Right ventricle myocardium superior (tissue), 1 donor: ENCODE measurements at regions not wholly inside any gene's neighbourhood (a gene's known extent, or its start where the extent isn't known, plus 50 kb on each side); places are given as distances from the start of the nearest gene placed in this dataset.

Experiments used
- ATAC-seq: fragments of 200-7000 bp; cut with Tn5 transposase; one replicate; pipeline ENCODE4 v1.9.1; 2020; ENCODE audit warnings: mild to moderate bottlenecking; ENCODE audit not compliant: poor library complexity
- DNase-seq: peaks from one replicate; pipeline ENCODE4 v3.0.0-alpha.2; 2020
- intact Hi-C: fragments of 100-400 bp; cut with DNase I; formaldehyde crosslinking; loops from one replicate; pipeline ENCODE4 v1.11.2; 2022
- donor health status: DM: no; HTN: yes; CAD: no; lungs with severe emphysema.

DNA sequence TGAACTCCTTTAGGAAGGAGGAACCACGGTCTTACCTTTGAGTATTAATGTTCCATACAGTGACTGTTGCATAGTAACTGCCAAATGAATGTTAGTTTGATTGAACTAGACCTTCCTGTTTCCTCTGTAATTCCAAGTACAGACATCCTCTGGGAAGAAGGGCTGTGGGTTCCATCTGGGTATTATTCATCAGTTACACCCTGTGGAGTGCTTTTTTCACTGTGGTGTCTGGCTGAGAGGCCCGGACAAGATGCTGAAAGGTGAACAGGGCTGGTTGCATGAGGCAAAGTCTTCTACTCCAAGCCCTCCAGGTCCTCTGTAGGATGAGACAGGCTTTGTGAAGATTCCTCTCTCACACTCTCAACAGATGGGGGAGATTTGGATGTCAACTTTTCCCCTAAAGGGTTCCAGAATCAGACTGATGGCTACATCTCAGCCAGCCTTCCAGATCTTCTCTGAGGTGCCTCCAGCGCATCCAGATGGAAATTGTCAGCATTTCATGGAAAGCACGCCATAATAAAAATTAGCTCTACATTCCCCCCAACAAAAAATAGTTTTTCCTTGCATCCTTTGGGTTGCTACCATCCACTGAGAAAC is 230.9 kb downstream of the GAS1 start:
- DNase-seq (no peak), ATAC-seq (no peak)
- intact Hi-C loops: no loop called here

DNA sequence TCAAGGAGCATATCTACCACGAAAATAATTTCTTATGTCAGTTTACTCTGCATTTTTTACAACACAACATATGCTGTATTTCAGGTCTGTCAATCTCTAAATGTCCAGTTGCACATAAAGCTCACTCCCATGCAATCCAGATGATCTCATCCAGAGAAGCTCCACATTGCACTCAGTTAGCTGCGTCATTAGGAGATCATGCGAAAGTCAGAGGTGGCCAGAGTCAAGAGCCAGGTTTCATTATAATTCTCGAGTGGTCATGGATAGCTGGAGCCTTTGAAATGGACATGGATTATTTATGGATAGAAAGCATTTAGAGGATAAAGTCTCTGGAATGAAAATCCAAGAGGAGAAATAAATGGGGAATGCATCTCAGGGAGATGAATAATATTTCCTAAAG is 232.3 kb downstream of the GAS1 start:
- ATAC-seq: peak; percentile 49
- intact Hi-C loops: no loop called here
- DNase-seq: no peak

DNA sequence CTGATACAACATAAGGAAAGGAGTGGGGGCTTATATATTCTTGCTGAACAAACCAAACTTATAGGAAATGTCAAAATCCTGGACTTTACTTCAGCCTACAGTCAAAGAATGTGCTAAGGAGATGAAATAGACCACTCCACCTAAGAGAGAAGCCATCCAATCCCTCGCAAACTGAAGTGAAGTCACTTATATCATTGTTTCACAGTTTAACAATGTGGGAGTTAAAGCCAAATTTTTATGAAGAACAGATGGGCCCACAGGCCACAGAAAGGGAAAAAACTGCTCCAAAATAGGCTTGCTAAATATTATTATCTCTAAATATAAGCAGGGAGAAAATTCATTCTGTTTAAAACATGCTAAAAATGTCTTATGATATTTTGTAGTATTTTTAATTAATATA is 233.3 kb downstream of the GAS1 start:
- intact Hi-C loops: no loop called here
- ATAC-seq: peak; percentile 42

DNA sequence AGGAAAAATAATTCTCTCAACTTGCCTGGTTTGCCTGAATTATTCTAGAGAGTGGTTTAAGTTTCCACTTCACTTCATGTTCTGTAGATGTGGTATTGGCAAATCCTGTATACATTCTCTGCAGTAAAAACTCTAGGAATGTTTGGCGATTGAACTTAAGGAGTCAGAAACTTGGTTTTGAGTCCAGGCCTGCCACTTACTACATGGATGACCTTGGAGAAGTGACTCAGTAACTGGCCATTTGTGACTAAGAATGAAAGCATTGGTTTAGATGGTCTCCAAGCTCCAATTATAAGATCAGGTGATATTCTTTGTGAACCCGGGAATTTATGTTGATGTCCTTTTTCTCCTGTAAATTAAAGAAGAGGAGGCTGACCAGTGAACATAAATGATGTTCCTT is 233.8 kb downstream of the GAS1 start:
- intact Hi-C loops: no loop called here
- DNase-seq (no peak), ATAC-seq (no peak)

More for the DNA sequence above, 233.3 kb downstream of the GAS1 start:
- DNase-seq: no peak

DNA sequence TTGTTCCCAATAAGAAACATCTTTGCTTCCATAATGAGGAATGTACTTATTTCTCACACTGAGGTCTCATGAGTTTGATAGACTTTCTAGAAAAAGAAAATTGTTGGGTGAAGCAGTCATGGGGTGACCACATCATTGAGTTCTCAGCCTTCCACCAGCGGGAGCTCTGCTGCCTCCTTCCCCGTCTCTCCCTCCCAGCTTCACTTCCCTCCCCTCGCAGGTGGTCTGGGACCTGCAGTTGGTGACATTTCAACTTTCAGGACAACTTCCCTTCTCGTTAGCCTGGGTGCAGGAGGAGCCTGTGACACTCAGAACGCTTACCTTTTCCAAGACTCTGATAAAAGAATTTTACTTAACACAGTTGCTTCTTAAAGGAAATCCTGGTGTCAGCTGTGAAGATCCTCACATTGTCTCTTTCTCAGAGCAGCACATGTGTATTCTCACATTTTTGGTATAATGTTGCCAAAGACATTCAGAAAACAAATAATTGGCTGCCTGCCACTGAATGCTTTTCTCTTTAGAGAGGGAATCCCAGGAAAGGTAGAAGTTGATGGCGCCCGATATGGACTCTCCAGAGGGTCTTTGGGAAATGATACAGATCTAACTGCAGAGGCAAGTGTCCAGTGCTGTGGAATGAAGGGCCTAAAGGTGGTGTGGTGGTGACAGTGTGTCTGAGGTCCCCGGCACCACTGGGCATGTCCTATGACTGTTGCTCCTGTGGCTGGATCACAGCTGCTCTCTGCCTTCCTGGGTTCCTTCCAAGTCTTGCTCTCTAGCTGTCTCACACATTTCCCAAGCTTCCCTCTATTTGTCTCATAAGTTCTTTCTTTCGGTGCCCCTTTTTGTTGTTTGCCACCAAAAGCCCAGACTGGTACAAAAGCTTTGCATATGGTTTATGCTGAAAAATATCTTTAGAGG is 238.1 kb downstream of the GAS1 start:
- no peak for DNase-seq
- peak; percentile 23 for ATAC-seq
- intact Hi-C loops: no loop called here

DNA sequence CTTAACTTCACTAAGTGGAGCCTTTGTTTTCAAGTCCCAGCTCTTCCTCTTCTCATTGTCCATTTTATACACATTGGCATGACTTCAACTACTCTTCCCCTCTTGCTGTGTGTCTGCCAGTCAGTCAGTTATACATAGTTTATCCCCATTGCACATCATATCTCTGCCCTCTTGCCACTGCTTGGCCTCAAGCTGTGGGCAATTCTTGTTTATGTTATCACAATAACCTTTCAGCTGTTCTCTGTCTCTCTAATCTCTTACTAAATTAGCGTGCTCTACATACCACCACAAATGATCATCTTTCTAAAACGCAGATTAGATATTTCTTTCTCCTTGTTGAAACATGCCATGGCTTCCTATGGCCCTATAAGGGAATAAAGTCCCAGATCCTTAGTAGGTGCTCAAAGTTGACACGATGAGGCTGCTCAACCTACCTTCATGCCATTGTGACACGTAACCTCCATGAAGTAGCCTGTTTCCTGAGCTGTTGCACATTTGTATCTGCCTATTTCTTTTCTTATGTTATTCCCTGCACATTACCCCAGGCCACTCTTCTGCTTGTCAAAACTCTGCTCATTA is 239.3 kb downstream of the GAS1 start:
- DNase-seq (no peak), ATAC-seq (no peak)
- intact Hi-C loops: no loop called here

DNA sequence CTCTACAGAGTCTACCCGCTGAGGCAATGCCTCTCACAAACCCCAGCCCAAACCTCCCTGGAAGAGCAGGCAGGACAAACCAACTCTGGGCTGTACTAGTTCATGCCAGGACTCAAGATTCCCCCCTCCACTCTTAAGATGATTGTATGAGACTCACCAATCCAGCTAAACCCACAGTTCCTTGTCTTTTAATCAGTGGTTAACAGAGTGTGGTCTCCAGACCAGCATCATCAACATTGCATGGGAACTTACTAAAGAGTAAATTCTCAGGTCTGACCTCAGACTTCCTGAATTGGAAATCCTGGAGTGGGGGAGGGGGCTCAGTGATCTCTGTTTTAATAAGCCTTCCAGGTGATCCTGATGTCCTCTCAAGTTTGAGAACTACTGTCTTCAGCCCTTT is 240.9 kb downstream of the GAS1 start:
- no peak for DNase-seq
- no peak for ATAC-seq
- intact Hi-C loops: no loop called here

DNA sequence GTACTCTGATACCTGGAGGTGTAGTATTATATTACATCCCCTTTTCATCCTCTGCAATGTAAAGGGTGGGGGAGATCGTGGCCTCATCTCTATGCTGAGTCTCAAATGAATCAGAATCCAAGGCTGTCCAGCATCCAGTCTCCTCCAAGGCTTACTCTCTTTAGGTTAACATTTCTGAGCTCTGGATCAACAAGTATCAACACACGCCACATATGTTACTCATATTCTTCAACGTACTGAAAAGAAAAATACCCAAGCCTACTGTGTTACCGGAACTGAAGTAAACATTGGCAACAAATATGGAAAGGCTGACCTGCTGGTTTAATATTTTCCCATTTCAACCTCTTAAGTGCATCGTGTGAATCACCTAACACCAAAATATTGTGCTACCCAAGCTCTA is 241.8 kb downstream of the GAS1 start:
- ATAC-seq (no peak), DNase-seq (no peak)
- intact Hi-C loops: no loop called here

DNA sequence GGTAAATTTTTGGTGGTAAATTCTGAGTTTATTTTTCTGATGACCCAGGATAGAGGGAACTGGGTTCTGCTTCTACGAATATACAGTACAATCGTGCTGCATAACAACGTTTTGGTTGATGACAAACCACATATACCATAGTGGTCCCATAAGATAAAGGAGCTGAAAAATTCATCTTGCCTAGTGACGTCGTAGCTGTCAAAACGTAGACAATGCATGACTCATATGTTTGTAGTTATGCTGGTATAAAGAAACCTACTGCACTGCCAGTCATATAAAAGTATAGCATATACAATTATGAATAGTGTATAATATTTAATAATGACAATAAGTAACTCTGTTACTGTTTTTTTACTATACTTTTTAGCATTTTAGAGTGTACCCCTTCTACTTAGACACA is 244.0 kb downstream of the GAS1 start:
- ATAC-seq: no peak
- DNase-seq: no peak
- intact Hi-C loops: no loop called here

DNA sequence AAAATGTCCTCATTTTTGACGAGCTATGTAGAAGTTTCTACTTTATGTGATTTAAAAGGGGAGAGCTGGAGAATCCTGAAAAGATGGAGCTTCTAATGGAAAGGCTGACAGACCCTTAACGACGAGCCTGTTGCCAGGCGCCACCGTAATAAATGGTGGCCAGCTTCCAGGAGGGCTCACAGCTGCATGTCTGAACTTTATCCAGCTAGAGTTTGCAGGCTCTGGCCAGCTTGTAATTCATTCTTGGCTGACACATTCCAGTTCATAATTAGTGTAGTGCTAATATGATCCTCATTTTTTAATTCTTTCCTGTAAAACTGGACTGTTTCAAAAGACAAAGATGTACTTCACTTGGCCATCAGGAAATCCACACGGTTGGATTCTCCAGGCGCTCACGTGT is 246.7 kb downstream of the GAS1 start:
- intact Hi-C loops: no loop called here
- peak; percentile 92 for ATAC-seq
- peak; percentile 82 for DNase-seq

DNA sequence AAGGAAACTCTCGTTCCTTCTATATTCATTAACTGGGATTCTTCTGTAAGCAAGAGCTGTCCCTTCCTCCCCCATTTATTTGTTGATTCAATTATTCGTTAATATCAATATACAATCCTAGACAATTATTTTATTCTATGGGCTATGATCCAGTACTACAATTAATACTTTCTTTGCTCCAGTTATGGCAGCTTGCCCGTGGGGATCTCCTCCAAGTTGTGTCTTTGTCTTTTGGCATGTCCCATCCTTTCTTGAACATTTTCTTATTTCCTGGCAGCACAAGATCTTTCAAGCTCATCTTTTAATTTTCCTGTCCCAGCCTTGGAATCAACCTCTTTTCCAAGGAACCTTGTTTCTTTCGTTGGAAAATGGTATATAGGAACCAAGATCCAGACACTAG is 249.3 kb downstream of the GAS1 start:
- DNase-seq (no peak), ATAC-seq (no peak)
- intact Hi-C loops: no loop called here

DNA sequence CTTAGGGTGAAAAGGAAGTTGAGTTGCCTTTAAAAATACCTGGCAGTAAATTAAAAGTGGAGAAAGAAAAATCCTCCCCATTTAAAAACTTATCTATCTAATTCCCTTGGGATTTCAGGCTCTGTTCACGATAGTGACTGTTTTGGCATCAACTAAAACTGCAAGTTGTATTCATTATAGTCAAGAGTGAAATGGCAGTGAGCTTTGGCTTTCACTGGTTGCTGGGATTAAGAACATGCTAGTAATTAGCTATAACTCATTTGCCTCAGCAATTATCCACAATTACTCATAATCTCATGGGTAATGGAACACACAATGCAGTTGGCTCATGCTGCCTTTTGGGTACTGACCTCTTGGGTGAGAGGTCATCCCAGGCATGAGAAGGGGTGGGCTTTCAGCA is 250.1 kb downstream of the GAS1 start:
- ATAC-seq (no peak), DNase-seq (no peak)
- intact Hi-C loops: no loop called here

DNA sequence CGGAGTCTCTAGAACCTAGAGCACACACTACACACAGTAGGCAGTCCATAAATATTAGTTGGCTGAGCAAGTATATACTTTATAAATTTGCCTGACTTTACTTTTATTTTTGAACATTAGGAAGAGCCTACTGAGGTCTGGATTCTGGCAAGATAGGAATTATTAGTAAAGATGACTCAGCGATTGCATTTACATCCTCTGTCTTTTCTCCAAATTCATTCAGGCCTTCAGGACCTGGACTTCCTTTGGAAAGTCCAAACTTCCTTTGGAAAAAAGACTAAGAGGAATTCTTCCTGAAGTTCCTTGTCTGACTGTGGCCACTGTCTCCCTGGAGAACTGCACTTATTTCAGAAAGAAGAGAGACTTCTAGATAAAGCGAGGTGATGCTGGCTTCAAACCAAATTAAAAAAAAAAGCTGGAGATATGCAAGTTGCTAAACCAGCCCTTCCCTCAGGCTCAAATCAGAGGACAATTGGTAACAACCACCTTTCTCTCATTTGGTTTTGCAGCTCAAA is 251.3 kb downstream of the GAS1 start:
- intact Hi-C loops: no loop called here
- DNase-seq (no peak), ATAC-seq (no peak)

DNA sequence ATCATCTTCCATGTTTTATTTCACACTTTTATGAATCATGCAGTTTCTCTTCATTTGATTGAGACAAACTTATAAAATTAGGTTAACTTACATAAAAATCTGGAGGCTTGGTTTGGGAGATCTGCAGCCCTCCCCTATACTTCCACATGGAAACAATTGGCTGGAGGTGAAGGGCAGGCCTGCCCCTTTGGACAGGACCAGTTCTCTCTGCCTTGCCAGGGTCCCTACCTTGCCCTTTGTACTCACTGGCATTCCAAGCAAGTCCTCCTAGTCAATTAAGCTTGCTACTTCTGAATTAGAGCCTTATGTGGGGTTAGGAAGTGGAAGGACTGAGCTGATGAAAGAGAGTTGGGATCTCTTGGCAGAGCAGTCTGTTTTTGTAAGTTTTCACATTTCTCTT is 257.3 kb downstream of the GAS1 start:
- DNase-seq (no peak), ATAC-seq (no peak)
- intact Hi-C loops: no loop called here

DNA sequence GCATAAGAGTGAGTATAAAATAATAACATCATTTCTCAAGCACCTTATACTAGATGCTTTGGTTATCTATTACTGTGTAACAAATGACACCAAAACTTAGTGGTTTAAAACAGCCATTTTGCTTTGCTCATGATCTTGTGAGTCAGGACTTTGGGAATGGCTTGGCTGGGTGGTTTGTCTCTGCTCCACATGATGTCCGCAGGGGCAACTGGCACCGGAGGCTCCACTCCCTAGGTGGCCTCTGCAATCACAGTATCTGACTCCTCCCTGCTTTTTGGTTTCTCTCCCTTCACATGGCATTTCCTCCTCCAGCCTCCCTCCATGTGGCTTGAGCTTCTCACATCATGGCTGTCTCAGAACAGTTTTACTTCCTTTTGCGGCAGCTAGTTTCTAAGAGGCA is 259.5 kb downstream of the GAS1 start:
- ATAC-seq: no peak
- DNase-seq: no peak
- intact Hi-C loops: no loop called here

DNA sequence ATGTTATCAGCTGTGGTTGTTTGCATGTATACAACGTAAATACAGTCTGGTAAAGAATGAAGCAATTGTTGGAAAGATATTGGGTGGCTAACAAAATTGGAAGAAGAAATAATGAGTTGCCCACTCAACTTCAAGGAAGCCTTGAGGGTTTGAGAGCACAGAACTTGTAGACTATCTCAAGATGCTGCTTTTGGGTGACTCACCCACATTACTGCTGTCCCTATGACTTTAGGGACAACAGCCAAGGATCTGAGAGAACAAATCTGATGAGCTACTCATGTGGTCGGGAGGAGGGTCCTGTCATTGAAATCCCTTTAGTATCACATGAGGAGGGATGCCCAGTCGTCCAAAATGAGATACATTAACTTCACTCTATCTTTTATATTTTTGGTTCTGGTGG is 261.8 kb downstream of the GAS1 start:
- DNase-seq: no peak
- ATAC-seq: no peak
- intact Hi-C loops: no loop called here

DNA sequence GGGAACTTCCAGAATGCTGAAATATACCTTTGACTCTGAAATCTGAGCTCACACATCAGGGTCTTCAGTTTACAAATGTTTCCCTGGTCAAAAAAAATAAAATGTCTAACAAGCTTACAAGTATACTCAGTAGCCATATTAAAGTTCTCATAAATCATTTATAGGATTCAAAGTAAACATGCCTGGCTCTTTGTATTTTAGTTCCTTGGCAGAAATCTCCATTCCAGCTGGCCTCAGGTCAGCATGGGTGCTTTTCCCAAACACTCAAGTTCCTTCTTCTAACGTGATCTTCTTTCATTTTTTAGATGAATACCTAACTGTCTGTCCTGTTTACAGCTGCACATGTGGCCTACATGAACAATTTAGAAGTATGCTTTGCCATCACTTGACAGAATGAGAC is 263.2 kb downstream of the GAS1 start:
- intact Hi-C loops: no loop called here
- DNase-seq (no peak), ATAC-seq (no peak)

DNA sequence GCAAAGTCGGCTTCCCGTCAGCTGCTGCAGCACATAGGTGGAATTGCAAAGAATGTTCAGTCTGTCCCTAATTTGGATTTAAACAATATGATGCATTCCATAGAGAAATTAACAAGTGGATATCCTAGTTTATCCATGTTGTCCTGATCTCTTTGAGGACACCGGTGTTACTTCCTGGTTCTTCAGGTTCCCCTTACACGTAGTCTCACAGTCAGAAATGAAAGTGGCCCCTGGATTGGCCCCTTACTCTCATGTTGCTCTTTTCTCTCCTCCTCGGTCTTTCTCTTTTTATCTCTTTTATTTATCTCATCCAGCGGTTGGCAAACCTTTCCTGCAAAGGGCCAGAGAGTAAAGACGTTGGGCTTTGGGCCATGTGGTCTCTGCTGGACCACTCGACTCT is 265.1 kb downstream of the GAS1 start:
- no peak for DNase-seq
- no peak for ATAC-seq
- intact Hi-C loops: no loop called here

DNA sequence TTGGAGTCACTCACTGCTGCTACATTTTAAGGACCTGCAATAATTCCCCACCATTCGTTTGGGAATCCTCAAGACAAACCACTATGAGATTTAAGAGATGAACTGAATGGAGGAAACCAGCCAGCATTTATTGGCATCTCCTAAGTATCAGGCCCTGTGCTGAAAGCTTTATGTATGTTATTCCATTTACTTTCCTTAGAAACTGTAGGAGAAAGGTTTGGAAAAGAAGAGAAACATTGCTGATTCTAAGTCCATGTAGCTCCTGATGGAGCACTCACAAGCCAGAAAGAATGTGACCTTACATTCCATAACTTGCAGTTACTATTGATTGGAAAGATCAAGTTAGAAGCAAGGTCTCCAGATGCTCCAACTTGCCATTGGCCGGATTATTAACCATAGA is 267.4 kb downstream of the GAS1 start:
- DNase-seq: no peak
- intact Hi-C loops: no loop called here
- ATAC-seq: no peak

DNA sequence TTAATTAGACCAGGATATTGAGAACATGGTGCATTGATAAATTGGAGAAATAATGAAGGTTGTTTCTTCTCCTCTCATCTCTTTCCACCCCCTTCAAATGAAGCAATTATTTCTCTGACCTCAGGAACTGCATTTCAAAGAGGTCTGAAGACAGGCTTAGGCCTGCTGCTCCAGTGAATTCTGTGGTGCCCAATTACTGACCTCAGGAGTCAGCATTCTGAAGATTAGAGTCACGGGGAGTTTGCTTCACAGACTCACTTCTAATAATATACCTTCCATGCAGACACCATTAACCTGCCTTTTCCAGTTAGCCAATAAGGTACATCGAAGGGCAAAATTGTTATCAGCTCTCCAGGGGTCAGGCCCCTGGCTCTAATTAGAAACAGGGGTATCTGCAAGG is 270.9 kb downstream of the GAS1 start:
- ATAC-seq (no peak), DNase-seq (no peak)
- intact Hi-C loops: no loop called here
